ENCODE measurements at regions not wholly inside any gene's neighbourhood (a gene's known extent, or its start where the extent isn't known, plus 50 kb on each side); places are given as distances from the start of the nearest gene placed in this dataset.
A peak's percentile ranks its signal among the peaks of the same experiment; 100 is the strongest.

DNA sequence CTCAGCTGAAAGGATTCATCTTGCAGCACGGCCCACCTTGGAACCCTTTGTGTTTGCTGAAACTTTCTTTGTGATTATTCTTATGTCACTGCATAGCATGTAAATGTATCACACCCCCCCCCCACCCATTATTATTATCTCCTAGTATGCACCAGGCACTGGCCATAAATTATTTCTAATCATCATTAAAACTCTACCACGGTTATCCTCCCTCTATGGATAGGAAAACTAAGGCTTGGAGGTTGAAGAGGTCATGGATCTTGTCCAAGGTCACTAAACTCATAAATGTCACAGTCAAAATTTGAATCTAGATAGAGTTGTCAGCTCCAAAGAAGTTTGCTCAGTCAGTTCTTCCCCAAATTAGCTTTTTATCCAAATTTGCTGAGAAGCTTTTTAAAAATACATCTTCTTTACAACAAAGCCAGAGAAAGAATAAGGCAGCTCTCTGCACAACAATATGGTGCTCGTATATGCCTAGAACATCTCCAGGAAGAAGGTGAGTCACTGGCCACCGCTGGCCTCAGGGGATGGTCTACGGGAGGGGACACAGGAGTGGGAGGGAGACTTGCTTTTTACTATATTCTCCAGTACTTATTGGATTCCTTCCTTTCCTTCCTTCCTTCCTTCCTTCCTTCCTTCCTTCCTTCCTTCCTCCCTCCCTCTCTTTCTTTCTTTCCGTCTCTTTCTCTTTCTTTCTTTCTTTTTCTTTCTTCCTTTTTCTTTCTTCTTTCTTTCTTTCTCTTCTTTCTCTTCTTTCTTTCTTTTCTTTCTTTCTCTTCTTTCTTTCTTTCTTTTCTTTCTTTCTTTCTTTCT is 134.5 kb downstream of the VEGFA start (continued):
- TF ChIP-seq, protein P1, sequence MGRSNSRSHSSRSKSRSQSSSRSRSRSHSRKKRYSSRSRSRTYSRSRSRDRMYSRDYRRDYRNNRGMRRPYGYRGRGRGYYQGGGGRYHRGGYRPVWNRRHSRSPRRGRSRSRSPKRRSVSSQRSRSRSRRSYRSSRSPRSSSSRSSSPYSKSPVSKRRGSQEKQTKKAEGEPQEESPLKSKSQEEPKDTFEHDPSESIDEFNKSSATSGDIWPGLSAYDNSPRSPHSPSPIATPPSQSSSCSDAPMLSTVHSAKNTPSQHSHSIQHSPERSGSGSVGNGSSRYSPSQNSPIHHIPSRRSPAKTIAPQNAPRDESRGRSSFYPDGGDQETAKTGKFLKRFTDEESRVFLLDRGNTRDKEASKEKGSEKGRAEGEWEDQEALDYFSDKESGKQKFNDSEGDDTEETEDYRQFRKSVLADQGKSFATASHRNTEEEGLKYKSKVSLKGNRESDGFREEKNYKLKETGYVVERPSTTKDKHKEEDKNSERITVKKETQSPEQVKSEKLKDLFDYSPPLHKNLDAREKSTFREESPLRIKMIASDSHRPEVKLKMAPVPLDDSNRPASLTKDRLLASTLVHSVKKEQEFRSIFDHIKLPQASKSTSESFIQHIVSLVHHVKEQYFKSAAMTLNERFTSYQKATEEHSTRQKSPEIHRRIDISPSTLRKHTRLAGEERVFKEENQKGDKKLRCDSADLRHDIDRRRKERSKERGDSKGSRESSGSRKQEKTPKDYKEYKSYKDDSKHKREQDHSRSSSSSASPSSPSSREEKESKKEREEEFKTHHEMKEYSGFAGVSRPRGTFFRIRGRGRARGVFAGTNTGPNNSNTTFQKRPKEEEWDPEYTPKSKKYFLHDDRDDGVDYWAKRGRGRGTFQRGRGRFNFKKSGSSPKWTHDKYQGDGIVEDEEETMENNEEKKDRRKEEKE (IDR thresholded peaks at IDR 0.05; ENCODE audit: borderline replicate concordance in 1 of 2, control insufficient read depth in 1 of 2, low read depth in 2 of 2, low read length in 1 of 2) = no peak
- TF ChIP-seq, protein P2, sequence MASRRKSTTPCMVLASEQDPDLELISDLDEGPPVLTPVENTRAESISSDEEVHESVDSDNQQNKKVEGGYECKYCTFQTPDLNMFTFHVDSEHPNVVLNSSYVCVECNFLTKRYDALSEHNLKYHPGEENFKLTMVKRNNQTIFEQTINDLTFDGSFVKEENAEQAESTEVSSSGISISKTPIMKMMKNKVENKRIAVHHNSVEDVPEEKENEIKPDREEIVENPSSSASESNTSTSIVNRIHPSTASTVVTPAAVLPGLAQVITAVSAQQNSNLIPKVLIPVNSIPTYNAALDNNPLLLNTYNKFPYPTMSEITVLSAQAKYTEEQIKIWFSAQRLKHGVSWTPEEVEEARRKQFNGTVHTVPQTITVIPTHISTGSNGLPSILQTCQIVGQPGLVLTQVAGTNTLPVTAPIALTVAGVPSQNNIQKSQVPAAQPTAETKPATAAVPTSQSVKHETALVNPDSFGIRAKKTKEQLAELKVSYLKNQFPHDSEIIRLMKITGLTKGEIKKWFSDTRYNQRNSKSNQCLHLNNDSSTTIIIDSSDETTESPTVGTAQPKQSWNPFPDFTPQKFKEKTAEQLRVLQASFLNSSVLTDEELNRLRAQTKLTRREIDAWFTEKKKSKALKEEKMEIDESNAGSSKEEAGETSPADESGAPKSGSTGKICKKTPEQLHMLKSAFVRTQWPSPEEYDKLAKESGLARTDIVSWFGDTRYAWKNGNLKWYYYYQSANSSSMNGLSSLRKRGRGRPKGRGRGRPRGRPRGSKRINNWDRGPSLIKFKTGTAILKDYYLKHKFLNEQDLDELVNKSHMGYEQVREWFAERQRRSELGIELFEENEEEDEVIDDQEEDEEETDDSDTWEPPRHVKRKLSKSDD (conservative IDR thresholded peaks at IDR 0.05; ENCODE audit: low read length) = no peak
- TF ChIP-seq MED1 (CRISPR knock-in tag; IDR thresholded peaks at IDR 0.05; ENCODE audit: borderline replicate concordance) = no peak
- 0 out of 2 replicates have a peak, but pooled peaks have one; percentile 52 for TF ChIP-seq NFATC3 (IDR thresholded peaks at IDR 0.05)
- TF ChIP-seq, protein P3, sequence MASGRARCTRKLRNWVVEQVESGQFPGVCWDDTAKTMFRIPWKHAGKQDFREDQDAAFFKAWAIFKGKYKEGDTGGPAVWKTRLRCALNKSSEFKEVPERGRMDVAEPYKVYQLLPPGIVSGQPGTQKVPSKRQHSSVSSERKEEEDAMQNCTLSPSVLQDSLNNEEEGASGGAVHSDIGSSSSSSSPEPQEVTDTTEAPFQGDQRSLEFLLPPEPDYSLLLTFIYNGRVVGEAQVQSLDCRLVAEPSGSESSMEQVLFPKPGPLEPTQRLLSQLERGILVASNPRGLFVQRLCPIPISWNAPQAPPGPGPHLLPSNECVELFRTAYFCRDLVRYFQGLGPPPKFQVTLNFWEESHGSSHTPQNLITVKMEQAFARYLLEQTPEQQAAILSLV (tag; IDR thresholded peaks at IDR 0.05) = peak; percentile 53; the same call in 1 of the 2 replicates
- no peak for TF ChIP-seq FOXP1 (CRISPR knock-in tag; IDR thresholded peaks at IDR 0.05)
- TF ChIP-seq MTA2 (IDR thresholded peaks at IDR 0.05; ENCODE audit: low read depth) = peak; percentile 78
- TF ChIP-seq ZNF699 (CRISPR knock-in tag; IDR thresholded peaks at IDR 0.05; ENCODE audit: insufficient replicate concordance) = no peak
- TF ChIP-seq ZNF311 (CRISPR knock-in tag; IDR thresholded peaks at IDR 0.05) = no peak
- no peak for TF ChIP-seq ZNF507 (tag; conservative IDR thresholded peaks at IDR 0.05)
- TF ChIP-seq PTRF (tag; IDR thresholded peaks at IDR 0.05) = 0 out of 2 replicates have a peak, but pooled peaks have one; percentile 29
- TF ChIP-seq PCBP1 (IDR thresholded peaks at IDR 0.05; ENCODE audit: low read depth, low read length, poor library complexity, severe bottlenecking) = no peak
- no peak for TF ChIP-seq SRSF1 (IDR thresholded peaks at IDR 0.05; ENCODE audit: low read depth, low read length)
- TF ChIP-seq, protein P4, sequence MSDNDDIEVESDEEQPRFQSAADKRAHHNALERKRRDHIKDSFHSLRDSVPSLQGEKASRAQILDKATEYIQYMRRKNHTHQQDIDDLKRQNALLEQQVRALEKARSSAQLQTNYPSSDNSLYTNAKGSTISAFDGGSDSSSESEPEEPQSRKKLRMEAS (CRISPR knock-in tag; IDR thresholded peaks at IDR 0.05) = no peak
- no peak for TF ChIP-seq ZNF212 (CRISPR knock-in tag; IDR thresholded peaks at IDR 0.05)
- TF ChIP-seq, protein P5, sequence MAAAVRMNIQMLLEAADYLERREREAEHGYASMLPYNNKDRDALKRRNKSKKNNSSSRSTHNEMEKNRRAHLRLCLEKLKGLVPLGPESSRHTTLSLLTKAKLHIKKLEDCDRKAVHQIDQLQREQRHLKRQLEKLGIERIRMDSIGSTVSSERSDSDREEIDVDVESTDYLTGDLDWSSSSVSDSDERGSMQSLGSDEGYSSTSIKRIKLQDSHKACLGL (CRISPR knock-in tag; IDR thresholded peaks at IDR 0.05; ENCODE audit: borderline replicate concordance, poor library complexity, severe bottlenecking) = no peak
- no peak for TF ChIP-seq BMI1 (IDR thresholded peaks at IDR 0.05; ENCODE audit: low read length)
- no peak for TF ChIP-seq GATAD2B (IDR thresholded peaks at IDR 0.05; ENCODE audit: borderline replicate concordance)
- TF ChIP-seq JUND (IDR thresholded peaks at IDR 0.05; ENCODE audit: borderline replicate concordance, low read depth, low read length) = peak; percentile 94
- peak; percentile 89 for TF ChIP-seq JUND (tag; IDR thresholded peaks at IDR 0.05; ENCODE audit: borderline replicate concordance, low read depth, low read length)

Measured in K562 (cell line).